ENCODE measurements at regions not wholly inside any gene's neighbourhood (a gene's known extent, or its start where the extent isn't known, plus 50 kb on each side); places are given as distances from the start of the nearest gene placed in this dataset.
"Not testable (repeated sequence)": the region's sequence is repeated elsewhere in the genome, so short reads cannot be mapped to it uniquely, and the experiment has no call there.

GRCh38 chr7:9711259-9711918 is 1262.3 kb upstream of the PHF14 start:
- WGBS (ENCODE audit: insufficient coverage, low lambda C conversion rate): 100% methylated on average over 1 of the region's 3 CpGs
- Histone ChIP-seq H3K4me1 (ENCODE audit: control insufficient read depth, insufficient read depth, low read length) (no peaks in the 10 kb centered on the region), H3K27me3 (ENCODE audit: control insufficient read depth, insufficient read depth, low read length) (no peaks in the 10 kb centered on the region), H3K9me3 (ENCODE audit: control insufficient read depth, low read depth, low read length) (no peaks in the 10 kb centered on the region), H3K27ac (ENCODE audit: low read length) (no peak overlapping the region), H3K4me3 (ENCODE audit: low read length) (no peak overlapping the region), H3K36me3 (ENCODE audit: control insufficient read depth, insufficient read depth, low read length) (no peaks in the 10 kb centered on the region)
- DNase-seq: no peak

- Histone ChIP-seq H3K36me3 (ENCODE audit: control insufficient read depth, insufficient read depth, low read length) (no peaks in the 10 kb centered on the region), H3K4me3 (ENCODE audit: low read length) (no peak overlapping the region), H3K27ac (ENCODE audit: low read length) (no peak overlapping the region), H3K4me1 (ENCODE audit: control insufficient read depth, insufficient read depth, low read length) (no peaks in the 10 kb centered on the region), H3K27me3 (ENCODE audit: control insufficient read depth, insufficient read depth, low read length) (no peaks in the 10 kb centered on the region), H3K9me3 (ENCODE audit: control insufficient read depth, low read depth, low read length) (peaks cover 5% of the 10 kb centered on the region)
- DNase-seq: no peak
Measured at GRCh38 chr7:9718071-9718661, 1255.5 kb upstream of the PHF14 start.

DNA sequence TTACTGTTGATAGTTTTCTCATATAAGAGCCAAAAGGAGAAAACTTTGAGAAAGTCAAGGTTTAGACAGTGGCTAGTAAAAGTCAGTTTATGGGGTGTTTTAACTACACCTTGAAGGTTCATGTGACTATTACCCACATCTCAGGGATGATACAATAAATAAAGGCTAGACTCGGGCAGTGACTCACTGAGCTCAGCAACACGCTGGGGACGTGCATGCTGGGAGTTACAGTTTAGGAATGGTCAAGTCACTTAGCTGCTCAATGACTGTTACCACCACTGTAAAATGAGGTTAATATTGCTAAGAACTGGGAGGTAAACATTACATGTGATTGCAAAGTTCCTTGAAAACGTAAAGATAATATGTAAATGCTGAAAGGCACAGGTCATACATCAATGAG is 1254.4 kb upstream of the PHF14 start:
- no peak for DNase-seq
- peaks cover 5% of the 10 kb centered on the region for H3K9me3 ChIP-seq (ENCODE audit: control insufficient read depth, low read depth, low read length)
- 78% methylated on average over 3 of the region's 4 CpGs for WGBS (ENCODE audit: insufficient coverage, low lambda C conversion rate)
- H3K4me3 ChIP-seq (ENCODE audit: low read length): no peak overlapping the region
- H3K4me1 ChIP-seq (ENCODE audit: control insufficient read depth, insufficient read depth, low read length): no peaks in the 10 kb centered on the region
- H3K27ac ChIP-seq (ENCODE audit: low read length): no peak overlapping the region
- no peaks in the 10 kb centered on the region for H3K36me3 ChIP-seq (ENCODE audit: control insufficient read depth, insufficient read depth, low read length)
- no peaks in the 10 kb centered on the region for H3K27me3 ChIP-seq (ENCODE audit: control insufficient read depth, insufficient read depth, low read length)

- Histone ChIP-seq H3K9me3 (ENCODE audit: control insufficient read depth, low read depth, low read length) (peaks cover 5% of the 10 kb centered on the region), H3K27me3 (ENCODE audit: control insufficient read depth, insufficient read depth, low read length) (no peaks in the 10 kb centered on the region), H3K4me1 (ENCODE audit: control insufficient read depth, insufficient read depth, low read length) (no peaks in the 10 kb centered on the region), H3K27ac (ENCODE audit: low read length) (no peak overlapping the region), H3K4me3 (ENCODE audit: low read length) (no peak overlapping the region), H3K36me3 (ENCODE audit: control insufficient read depth, insufficient read depth, low read length) (no peaks in the 10 kb centered on the region)
- no peak for DNase-seq
- WGBS (ENCODE audit: insufficient coverage, low lambda C conversion rate): 91% methylated on average over 2 of the region's 3 CpGs
Measured at GRCh38 chr7:9719721-9720120, 1254.0 kb upstream of the PHF14 start.

GRCh38 chr7:9725940-9726663 is 1247.6 kb upstream of the PHF14 start:
- H3K27me3 ChIP-seq (ENCODE audit: control insufficient read depth, insufficient read depth, low read length); H3K27ac ChIP-seq (ENCODE audit: low read length); H3K4me3 ChIP-seq (ENCODE audit: low read length); H3K36me3 ChIP-seq (ENCODE audit: control insufficient read depth, insufficient read depth, low read length); DNase-seq; H3K4me1 ChIP-seq (ENCODE audit: control insufficient read depth, insufficient read depth, low read length): not testable (repeated sequence)
- H3K9me3 ChIP-seq (ENCODE audit: control insufficient read depth, low read depth, low read length): peaks cover 22% of the 10 kb centered on the region
- no CpG with 5 or more reads among the region's 60 CpGs for WGBS (ENCODE audit: insufficient coverage, low lambda C conversion rate)

DNA sequence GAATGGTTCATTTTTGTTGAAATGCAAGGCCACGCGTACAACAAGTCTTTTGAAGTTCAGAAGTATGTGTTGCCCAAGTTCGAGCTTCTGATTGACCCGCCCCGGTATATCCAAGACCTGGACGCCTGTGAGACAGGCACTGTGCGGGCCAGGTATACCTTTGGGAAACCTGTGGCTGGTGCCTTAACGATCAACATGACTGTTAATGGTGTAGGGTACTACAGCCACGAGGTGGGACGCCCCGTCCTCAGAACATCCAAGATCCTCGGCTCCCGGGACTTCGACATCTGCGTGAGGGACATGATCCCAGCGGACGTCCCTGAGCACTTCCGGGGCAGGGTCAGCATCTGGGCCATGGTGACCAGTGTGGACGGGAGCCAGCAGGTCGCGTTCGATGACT is 1246.9 kb upstream of the PHF14 start:
- H3K9me3 ChIP-seq (ENCODE audit: control insufficient read depth, low read depth, low read length): peaks cover 18% of the 10 kb centered on the region
- not testable (repeated sequence) for DNase-seq; H3K4me3 ChIP-seq (ENCODE audit: low read length); H3K27ac ChIP-seq (ENCODE audit: low read length); H3K27me3 ChIP-seq (ENCODE audit: control insufficient read depth, insufficient read depth, low read length); H3K36me3 ChIP-seq (ENCODE audit: control insufficient read depth, insufficient read depth, low read length); H3K4me1 ChIP-seq (ENCODE audit: control insufficient read depth, insufficient read depth, low read length)
- WGBS (ENCODE audit: insufficient coverage, low lambda C conversion rate): no CpG with 5 or more reads among the region's 22 CpGs

DNA sequence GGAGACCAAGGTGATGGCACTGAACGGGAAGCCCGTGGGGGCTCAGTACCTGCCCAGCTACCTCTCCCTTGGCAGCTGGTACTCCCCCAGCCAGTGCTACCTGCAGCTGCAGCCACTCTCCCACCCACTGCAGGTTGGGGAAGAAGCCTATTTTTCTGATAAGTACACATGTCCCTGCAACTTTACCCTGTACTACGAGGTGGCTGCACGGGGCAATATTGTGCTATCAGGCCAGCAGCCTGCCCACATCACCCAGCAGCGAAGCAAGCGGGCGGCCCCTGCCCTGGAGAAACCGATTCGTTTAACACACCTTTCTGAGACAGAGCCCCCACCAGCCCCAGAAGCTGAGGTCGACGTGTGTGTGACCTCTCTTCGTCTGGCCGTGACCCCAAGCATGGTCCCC is 1246.2 kb upstream of the PHF14 start:
- H3K27ac ChIP-seq (ENCODE audit: low read length); H3K4me3 ChIP-seq (ENCODE audit: low read length); DNase-seq; H3K27me3 ChIP-seq (ENCODE audit: control insufficient read depth, insufficient read depth, low read length); H3K36me3 ChIP-seq (ENCODE audit: control insufficient read depth, insufficient read depth, low read length); H3K4me1 ChIP-seq (ENCODE audit: control insufficient read depth, insufficient read depth, low read length): not testable (repeated sequence)
- peaks cover 18% of the 10 kb centered on the region for H3K9me3 ChIP-seq (ENCODE audit: control insufficient read depth, low read depth, low read length)
- no CpG with 5 or more reads among the region's 13 CpGs for WGBS (ENCODE audit: insufficient coverage, low lambda C conversion rate)

- H3K27ac ChIP-seq (ENCODE audit: low read length); H3K36me3 ChIP-seq (ENCODE audit: control insufficient read depth, insufficient read depth, low read length); H3K27me3 ChIP-seq (ENCODE audit: control insufficient read depth, insufficient read depth, low read length); DNase-seq; H3K4me1 ChIP-seq (ENCODE audit: control insufficient read depth, insufficient read depth, low read length); H3K4me3 ChIP-seq (ENCODE audit: low read length): not testable (repeated sequence)
- no CpG with 5 or more reads among the region's 17 CpGs for WGBS (ENCODE audit: insufficient coverage, low lambda C conversion rate)
- peaks cover 18% of the 10 kb centered on the region for H3K9me3 ChIP-seq (ENCODE audit: control insufficient read depth, low read depth, low read length)
Measured at GRCh38 chr7:9728014-9728657, 1245.5 kb upstream of the PHF14 start.

DNA sequence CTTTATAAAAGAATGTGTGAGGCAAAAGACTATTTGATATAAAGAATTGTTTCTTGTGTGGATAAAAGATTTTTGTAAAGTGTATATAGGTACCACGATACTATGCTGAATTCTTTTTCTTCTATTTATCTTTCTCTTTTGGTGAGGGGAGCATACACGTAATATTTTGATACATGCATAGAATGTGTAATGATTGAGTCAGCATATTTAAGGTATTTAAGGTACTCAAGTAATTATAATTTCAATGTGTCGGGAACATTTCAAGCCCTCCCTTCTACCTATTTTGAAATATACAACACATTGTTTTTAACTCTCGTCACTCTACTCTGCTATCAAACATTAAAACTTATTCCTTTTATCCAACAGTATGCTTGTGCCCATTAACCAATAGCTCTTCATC is 1221.6 kb upstream of the PHF14 start:
- Histone ChIP-seq H3K27ac (ENCODE audit: low read length) (no peak overlapping the region), H3K36me3 (ENCODE audit: control insufficient read depth, insufficient read depth, low read length) (no peaks in the 10 kb centered on the region), H3K9me3 (ENCODE audit: control insufficient read depth, low read depth, low read length) (no peaks in the 10 kb centered on the region), H3K4me1 (ENCODE audit: control insufficient read depth, insufficient read depth, low read length) (no peaks in the 10 kb centered on the region), H3K4me3 (ENCODE audit: low read length) (no peak overlapping the region), H3K27me3 (ENCODE audit: control insufficient read depth, insufficient read depth, low read length) (no peaks in the 10 kb centered on the region)
- WGBS (ENCODE audit: insufficient coverage, low lambda C conversion rate): 100% methylated on average over 2 of the region's 4 CpGs
- DNase-seq: no peak

DNA sequence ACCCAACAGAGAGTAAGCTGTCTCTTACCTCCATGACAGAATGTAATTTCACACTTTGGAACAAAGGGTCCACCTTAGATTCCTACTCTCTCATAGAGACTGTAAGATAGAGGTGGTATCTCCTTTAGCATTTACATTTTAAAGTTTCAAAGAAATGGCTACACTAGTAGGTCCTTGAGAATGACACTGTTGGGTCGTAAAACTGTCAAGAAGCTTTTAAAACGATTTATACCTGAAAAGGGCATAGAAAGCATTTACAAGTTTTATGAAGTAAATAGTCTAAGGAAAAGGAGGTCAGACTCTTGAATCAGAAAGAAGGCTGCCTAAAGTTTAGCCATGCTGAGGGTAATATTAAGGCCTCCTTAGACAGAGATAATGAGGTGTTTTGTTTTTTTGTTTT is 1212.4 kb upstream of the PHF14 start:
- H3K4me1 ChIP-seq (ENCODE audit: control insufficient read depth, insufficient read depth, low read length): no peaks in the 10 kb centered on the region
- 100% methylated on average over 1 of the region's 2 CpGs for WGBS (ENCODE audit: insufficient coverage, low lambda C conversion rate)
- H3K9me3 ChIP-seq (ENCODE audit: control insufficient read depth, low read depth, low read length): peaks cover 10% of the 10 kb centered on the region
- DNase-seq: no peak
- H3K27me3 ChIP-seq (ENCODE audit: control insufficient read depth, insufficient read depth, low read length): no peaks in the 10 kb centered on the region
- H3K36me3 ChIP-seq (ENCODE audit: control insufficient read depth, insufficient read depth, low read length): no peaks in the 10 kb centered on the region
- H3K27ac ChIP-seq (ENCODE audit: low read length): no peak overlapping the region
- H3K4me3 ChIP-seq (ENCODE audit: low read length): no peak overlapping the region

Data from large intestine (tissue), 3 donors.